Cardiac muscle cell (in vitro differentiated cells and primary cell): ENCODE measurements at regions not wholly inside any gene's neighbourhood (a gene's known extent, or its start where the extent isn't known, plus 50 kb on each side); places are given as distances from the start of the nearest gene placed in this dataset.

Experiments
- DNase-seq, 2 donors: peaks; one replicate each; pipeline versions ENCODE4 v3.0.0 to v3.0.0-alpha.2; 2010 to 2017; ENCODE audit warnings: low read depth in 1 of 2, low spot score in 1 of 2
- H3K27ac ChIP-seq: fragments of 200-600 bp; sonication (generic); 2 replicates; pipeline ENCODE4 v1.5.1; 2016
- H3K27me3 ChIP-seq: fragments of 200-600 bp; sonication (generic); 2 replicates; pipeline ENCODE4 v1.6.0; 2016; ENCODE audit warnings: control low read depth
- H3K36me3 ChIP-seq: fragments of 200-600 bp; sonication (generic); 2 replicates; pipeline ENCODE4 v1.5.1; 2016; ENCODE audit warnings: control low read depth
- H3K4me1 ChIP-seq: fragments of 200-600 bp; sonication (generic); 2 replicates; pipeline ENCODE4 v1.8.1; 2017; ENCODE audit warnings: low read depth, mild to moderate bottlenecking, mixed run types
- H3K4me3 ChIP-seq: fragments of 200-600 bp; sonication (generic); 2 replicates; pipeline ENCODE4 v1.5.1; 2016; ENCODE audit warnings: mild to moderate bottlenecking
- H3K9me3 ChIP-seq: fragments of 200-600 bp; sonication (generic); 2 replicates; pipeline ENCODE4 v1.5.1; 2017; ENCODE audit warnings: low read depth, mild to moderate bottlenecking, control low read depth
- TF ChIP-seq, protein P1 (sequence below): IDR thresholded peaks from 2 replicates; pipeline ENCODE4 v1.5.1; 2012; ENCODE audit warnings: low read depth, mild to moderate bottlenecking, low read length

DNA sequence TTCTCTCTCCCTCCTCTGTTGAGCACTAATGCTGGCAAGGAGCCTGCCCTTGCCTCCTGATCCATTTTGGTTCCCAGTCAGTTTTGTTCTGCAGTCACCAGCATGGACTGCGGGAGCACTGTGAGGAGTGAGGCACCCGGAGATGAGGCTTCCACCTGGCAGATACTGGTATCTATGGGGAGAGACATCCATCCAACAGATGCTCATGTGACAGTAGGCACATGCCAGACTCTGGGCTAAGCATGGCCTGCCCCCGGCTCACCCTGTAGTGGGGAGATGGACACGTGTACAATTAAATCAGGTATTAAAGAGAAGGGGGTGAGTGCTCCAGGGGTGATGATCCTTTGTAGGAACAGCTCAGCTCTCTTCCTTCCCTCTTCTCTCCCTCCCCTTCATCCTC, 74.0 kb upstream of the PODXL start:
- H3K4me1 ChIP-seq, result peaks cover 17% of the 10 kb centered on the region
- DNase-seq, result no peak
- TF ChIP-seq, protein P1, sequence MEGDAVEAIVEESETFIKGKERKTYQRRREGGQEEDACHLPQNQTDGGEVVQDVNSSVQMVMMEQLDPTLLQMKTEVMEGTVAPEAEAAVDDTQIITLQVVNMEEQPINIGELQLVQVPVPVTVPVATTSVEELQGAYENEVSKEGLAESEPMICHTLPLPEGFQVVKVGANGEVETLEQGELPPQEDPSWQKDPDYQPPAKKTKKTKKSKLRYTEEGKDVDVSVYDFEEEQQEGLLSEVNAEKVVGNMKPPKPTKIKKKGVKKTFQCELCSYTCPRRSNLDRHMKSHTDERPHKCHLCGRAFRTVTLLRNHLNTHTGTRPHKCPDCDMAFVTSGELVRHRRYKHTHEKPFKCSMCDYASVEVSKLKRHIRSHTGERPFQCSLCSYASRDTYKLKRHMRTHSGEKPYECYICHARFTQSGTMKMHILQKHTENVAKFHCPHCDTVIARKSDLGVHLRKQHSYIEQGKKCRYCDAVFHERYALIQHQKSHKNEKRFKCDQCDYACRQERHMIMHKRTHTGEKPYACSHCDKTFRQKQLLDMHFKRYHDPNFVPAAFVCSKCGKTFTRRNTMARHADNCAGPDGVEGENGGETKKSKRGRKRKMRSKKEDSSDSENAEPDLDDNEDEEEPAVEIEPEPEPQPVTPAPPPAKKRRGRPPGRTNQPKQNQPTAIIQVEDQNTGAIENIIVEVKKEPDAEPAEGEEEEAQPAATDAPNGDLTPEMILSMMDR, result no peak
- H3K9me3 ChIP-seq, result no peaks in the 10 kb centered on the region
- H3K4me3 ChIP-seq, result no peak overlapping the region
- no peak overlapping the region for H3K27ac ChIP-seq
- no peaks in the 10 kb centered on the region for H3K36me3 ChIP-seq
- H3K27me3 ChIP-seq, result no peaks in the 10 kb centered on the region

DNA sequence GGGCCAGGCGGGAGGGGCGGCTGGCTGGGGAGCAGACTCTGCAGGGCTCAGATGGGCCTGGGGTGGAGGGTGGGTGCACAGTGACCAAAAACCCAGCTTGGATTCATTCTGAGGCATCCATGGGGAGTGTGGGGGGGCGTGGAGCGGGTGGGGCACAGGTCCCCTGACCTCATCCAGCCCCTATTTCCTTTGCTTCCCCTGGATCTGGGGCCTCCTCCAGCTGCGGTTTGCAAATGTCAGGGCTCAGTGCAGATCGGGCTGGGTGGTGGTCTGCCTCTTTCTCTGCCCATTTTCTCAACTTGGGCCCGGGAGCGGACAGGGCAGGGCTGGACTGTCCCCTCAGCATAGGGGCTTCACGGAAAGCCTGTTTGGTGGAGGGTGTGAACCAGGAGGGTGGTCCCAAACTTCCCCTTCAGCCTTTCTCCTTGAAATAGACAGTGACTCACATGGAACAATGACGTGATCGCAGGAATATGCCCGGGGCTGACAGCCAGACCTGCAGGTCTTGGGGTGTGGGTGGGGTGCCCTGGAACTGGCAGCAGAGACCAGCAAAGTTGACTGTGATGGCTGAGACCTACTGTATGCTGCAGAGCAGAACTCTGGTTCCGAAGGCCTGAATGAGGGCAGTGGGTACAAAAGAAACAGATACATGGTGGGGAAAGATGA, 72.9 kb upstream of the PODXL start:
- peaks cover 18% of the 10 kb centered on the region for H3K4me1 ChIP-seq
- no peak overlapping the region for H3K4me3 ChIP-seq
- no peaks in the 10 kb centered on the region for H3K9me3 ChIP-seq
- no peaks in the 10 kb centered on the region for H3K27me3 ChIP-seq
- TF ChIP-seq, protein P1, result no peak
- H3K36me3 ChIP-seq, result no peaks in the 10 kb centered on the region
- H3K27ac ChIP-seq, result no peak overlapping the region
- DNase-seq, result peak in 1 of 2 donors; percentile 39

DNA sequence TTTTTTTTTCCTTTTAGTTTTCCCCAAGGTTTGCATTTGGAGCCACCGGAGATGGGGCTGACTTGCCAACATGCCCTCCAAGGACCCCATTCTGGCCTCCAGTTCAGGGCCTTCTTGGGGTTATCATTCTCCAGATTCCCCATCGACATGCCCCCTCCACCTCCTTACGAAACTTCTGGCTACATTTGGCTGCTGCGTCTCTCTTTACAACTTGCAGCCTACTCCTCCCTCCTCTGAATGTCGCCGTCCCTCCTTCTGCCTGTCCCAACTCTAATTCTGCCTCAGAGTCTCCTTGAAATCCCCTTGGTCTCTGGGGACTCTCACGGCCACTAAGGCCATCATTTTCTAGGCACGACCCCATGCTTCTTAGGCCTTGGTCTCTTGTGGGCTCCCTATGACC, 72.2 kb upstream of the PODXL start:
- DNase-seq, result no peak
- Histone ChIP-seq H3K9me3 (no peaks in the 10 kb centered on the region), H3K4me1 (peaks cover 20% of the 10 kb centered on the region), H3K4me3 (no peak overlapping the region), H3K27ac (no peak overlapping the region), H3K27me3 (no peaks in the 10 kb centered on the region), H3K36me3 (no peaks in the 10 kb centered on the region)
- TF ChIP-seq, protein P1, result no peak

DNA sequence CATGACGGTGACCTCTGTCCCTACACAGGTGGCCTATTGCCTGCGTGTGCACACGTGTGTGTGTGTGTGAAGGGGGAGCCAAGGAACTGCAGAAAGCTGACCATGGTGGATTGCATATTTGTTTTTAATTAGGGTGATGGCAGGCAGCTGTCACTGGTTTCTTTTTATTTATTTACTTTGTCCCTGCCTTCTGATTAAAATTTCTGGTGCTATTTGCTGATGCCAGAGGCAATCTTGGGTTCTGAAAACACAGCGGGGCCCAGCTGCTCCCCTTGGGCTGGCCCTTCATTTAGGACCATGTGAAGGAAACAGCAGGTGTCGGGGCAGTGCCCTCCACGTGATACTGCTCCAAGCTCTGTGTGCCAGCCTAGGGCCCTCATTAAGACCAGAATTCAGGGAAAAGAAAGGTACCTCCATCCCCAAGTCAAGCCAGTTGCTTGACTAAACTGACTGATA, 71.3 kb upstream of the PODXL start:
- H3K36me3 ChIP-seq, result no peaks in the 10 kb centered on the region
- no peak overlapping the region for H3K4me3 ChIP-seq
- no peaks in the 10 kb centered on the region for H3K27me3 ChIP-seq
- TF ChIP-seq, protein P1, result no peak
- H3K4me1 ChIP-seq, result peaks cover 26% of the 10 kb centered on the region
- no peak overlapping the region for H3K27ac ChIP-seq
- H3K9me3 ChIP-seq, result no peaks in the 10 kb centered on the region
- DNase-seq, result no peak

DNA sequence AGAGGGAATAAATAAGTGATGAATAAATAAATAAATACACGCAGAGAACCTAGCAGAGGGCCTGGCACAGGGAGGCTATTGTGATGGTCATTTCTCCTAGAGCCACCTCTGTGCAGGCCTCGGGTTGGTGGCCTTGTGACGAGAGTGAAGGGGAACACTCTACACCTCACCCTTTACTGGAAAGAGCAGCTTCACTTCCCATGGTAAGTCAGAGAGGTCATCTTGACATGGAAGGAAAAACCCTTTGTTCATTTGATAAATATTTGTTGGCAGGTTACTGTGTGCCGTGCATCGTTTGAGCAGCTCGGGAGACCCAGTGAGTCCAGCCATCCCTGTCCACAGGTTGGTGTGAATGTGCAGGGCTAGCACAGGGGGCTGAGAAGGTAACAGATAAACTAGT, 70.2 kb upstream of the PODXL start:
- no peak overlapping the region for H3K4me3 ChIP-seq
- TF ChIP-seq, protein P1, result no peak
- H3K9me3 ChIP-seq, result no peaks in the 10 kb centered on the region
- peaks cover 29% of the 10 kb centered on the region for H3K4me1 ChIP-seq
- DNase-seq, result no peak
- H3K27ac ChIP-seq, result peak overlapping the region; percentile 82
- no peaks in the 10 kb centered on the region for H3K27me3 ChIP-seq
- no peaks in the 10 kb centered on the region for H3K36me3 ChIP-seq
